Heart left ventricle (tissue), 16 donors: ENCODE measurements at regions not wholly inside any gene's neighbourhood (a gene's known extent, or its start where the extent isn't known, plus 50 kb on each side); places are given as distances from the start of the nearest gene placed in this dataset.

Source experiments
- ATAC-seq, 4 donors: fragments of 200-7000 bp; cut with Tn5 transposase; one replicate each; pipeline ENCODE4 v1.9.1; 2020 to 2022; ENCODE audit warnings: moderate library complexity in 4 of 4, mild to moderate bottlenecking in 3 of 4, moderate number of reproducible peaks in 1 of 4
- DNase-seq, 5 donors: peaks; one replicate each; pipeline ENCODE4 v3.0.0-alpha.2; 2020
- H3K27ac ChIP-seq, 12 donors: fragments of 200-600 bp; sonication (generic) in 4 of 12; one replicate each; pipeline versions ENCODE4 v1.5.0 to v1.8.0; 2016 to 2022; ENCODE audit warnings: mild to moderate bottlenecking in 2 of 12
- H3K27me3 ChIP-seq, 9 donors: fragments of 200-600 bp; sonication (generic) in 2 of 9; one replicate each; pipeline versions ENCODE4 v1.5.1 to v1.8.0; 2016 to 2022; ENCODE audit warnings: mild to moderate bottlenecking in 3 of 9
- H3K36me3 ChIP-seq, 9 donors: fragments of 200-600 bp; sonication (generic) in 2 of 9; one replicate each; pipeline versions ENCODE4 v1.5.0 to v1.8.0; 2018 to 2022; ENCODE audit warnings: mild to moderate bottlenecking in 2 of 9
- H3K4me1 ChIP-seq, 12 donors: fragments of 200-600 bp; sonication (generic) in 4 of 12; one replicate each; pipeline versions ENCODE4 v1.5.0 to v1.8.0; 2016 to 2022; ENCODE audit warnings: mild to moderate bottlenecking in 3 of 12
- H3K4me3 ChIP-seq, 12 donors: fragments of 200-600 bp; sonication (generic) in 4 of 12; one replicate each; pipeline versions ENCODE4 v1.5.0 to v1.8.0; 2017 to 2022; ENCODE audit warnings: mild to moderate bottlenecking in 9 of 12, moderate library complexity in 4 of 12
- H3K9me3 ChIP-seq, 12 donors: fragments of 200-600 bp; sonication (generic) in 4 of 12; one replicate each; pipeline versions ENCODE4 v1.5.0 to v1.8.0; 2016 to 2022; ENCODE audit warnings: mild to moderate bottlenecking in 1 of 12
- POLR2A ChIP-seq, 2 donors: fragments of 450-650 bp; IDR thresholded peaks; one replicate each; pipeline ENCODE4 v1.6.1; 2017; ENCODE audit warnings: antibody characterized with exemption in 2 of 2, mild to moderate bottlenecking in 2 of 2, moderate library complexity in 2 of 2
- WGBS, 4 donors: extraction: QIAGEN DNeasy Blood & Tissue Kit in 2 of 4; methylation state at CpG; one replicate each; pipeline versions ENCODE4 v1.1.5 to v1.1.7; 2013 to 2018; 5-methylcytosine and 5-hydroxymethylcytosine counted together
- intact Hi-C, 10 donors: fragments of 100-400 bp; cut with DNase I; formaldehyde crosslinking; loops; one replicate each; pipeline versions ENCODE4 v1.11.1 to v1.14.2; 2022
- TF ChIP-seq, protein P1 (sequence below), 12 donors: fragments of 200-600 bp; sonication (generic) in 4 of 12; IDR thresholded peaks; one replicate each; pipeline versions ENCODE4 v1.5.0 to v1.8.0; 2018 to 2022; ENCODE audit warnings: antibody characterized with exemption in 12 of 12, mild to moderate bottlenecking in 5 of 12
- donor health status: ischemic (EF 13 %, LVEDD 7.1; RV severe dilation, severe dysfunction).
- donor health status: healthy with polysubstance abuse.
- donor health status: DM: no; HTN: yes; CAD: no.
- donor health status: DM: no; HTN: no; CAD: no.
- donor health status: ischemic (EF 25% LVEDD 6.9; RV normal size, moderate dysfunction).
- donor health status: ischemic (EF 25% LVEDD 5.7; RV mildly dilated, moderate dysfunction).
- donor health status: healthy.
- donor health status: DM: yes; HTN: yes; CAD: no.
- donor health status: ischemic (EF 35%, LVEDD 5.7; RV mildly dilated, moderate dysfunction).
- donor health status: nonischemic (EF 11% LVEDD 7.7; RV severe dilation, severe dysfunction).
- donor health status: DM: yes; HTN: yes; CAD: no.
- donor health status: PGD.
- donor health status: ischemic (EF 29% LVEDD 5.4; RV normal size, mild dysfunction).
- donor health status: nonischemic (EF 23%, LVEDD 6.1; RV moderate dilation, normal function).

DNA sequence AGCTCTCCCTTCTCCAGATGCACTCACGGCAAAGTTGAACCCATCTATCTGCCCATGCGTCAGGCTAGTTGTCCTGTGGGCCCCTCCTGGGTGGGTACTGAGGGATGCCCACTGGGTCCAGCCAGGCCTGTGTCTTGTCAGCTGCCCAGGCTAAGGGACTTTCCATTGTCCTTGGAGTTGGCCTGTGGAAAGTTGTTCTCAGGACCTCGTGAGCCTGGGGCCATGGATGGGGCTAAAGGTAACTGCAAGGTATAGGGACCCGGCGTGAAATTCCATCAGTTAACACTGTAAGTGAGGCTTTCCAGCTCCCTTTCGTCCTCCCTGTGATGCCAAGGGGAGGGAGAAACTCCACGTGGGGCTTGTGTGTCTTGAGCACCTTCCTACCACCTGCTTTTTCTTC, 126.5 kb downstream of the CEBPB start:
- no peak for ATAC-seq
- H3K9me3 ChIP-seq, result peaks cover 0 to 4% (median 0%) of the 10 kb centered on the region in 12 donors
- H3K27me3 ChIP-seq, result no peaks in the 10 kb centered on the region
- TF ChIP-seq, protein P1, sequence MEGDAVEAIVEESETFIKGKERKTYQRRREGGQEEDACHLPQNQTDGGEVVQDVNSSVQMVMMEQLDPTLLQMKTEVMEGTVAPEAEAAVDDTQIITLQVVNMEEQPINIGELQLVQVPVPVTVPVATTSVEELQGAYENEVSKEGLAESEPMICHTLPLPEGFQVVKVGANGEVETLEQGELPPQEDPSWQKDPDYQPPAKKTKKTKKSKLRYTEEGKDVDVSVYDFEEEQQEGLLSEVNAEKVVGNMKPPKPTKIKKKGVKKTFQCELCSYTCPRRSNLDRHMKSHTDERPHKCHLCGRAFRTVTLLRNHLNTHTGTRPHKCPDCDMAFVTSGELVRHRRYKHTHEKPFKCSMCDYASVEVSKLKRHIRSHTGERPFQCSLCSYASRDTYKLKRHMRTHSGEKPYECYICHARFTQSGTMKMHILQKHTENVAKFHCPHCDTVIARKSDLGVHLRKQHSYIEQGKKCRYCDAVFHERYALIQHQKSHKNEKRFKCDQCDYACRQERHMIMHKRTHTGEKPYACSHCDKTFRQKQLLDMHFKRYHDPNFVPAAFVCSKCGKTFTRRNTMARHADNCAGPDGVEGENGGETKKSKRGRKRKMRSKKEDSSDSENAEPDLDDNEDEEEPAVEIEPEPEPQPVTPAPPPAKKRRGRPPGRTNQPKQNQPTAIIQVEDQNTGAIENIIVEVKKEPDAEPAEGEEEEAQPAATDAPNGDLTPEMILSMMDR (IDR thresholded peaks at IDR 0.05), result no peak
- TF ChIP-seq POLR2A (IDR thresholded peaks at IDR 0.05), result no peak
- 80 to 88% (median 81%) methylated on average over 5 to 7 of the region's 7 CpGs for WGBS, 4 donors
- peaks cover 0 to 47% (median 24%) of the 10 kb centered on the region in 12 donors for H3K4me1 ChIP-seq
- H3K36me3 ChIP-seq, result no peaks in the 10 kb centered on the region
- intact Hi-C loops, result loop anchor here in 1 of 10 donors (10.0 kb wide), 1 partner anchor 58 kb away; no protein-coding TSS in a partner anchor
- DNase-seq, result no peak
- H3K27ac ChIP-seq, result no peak overlapping the region
- no peak overlapping the region for H3K4me3 ChIP-seq

DNA sequence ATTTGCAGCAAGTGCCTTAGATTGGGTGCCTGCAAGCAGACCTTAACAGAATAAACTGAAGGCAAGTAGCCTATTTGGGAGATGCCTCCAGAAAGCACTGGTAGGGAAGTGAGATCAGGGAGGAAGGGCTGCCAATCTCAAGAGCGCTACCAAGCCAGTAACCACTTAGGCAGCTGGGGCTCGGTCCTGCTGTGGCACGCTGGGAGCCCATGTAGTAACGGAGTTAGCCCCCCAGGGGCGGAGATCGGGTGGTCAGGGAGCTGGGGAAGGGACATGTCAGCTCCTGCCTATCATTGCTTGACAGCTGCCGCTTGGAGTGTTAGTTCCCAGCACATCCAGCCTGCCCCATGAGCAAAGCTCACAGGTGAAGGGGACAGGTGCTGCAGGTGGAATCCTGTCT, 127.0 kb downstream of the CEBPB start:
- Histone ChIP-seq H3K36me3 (no peaks in the 10 kb centered on the region), H3K4me3 (no peak overlapping the region), H3K27ac (no peak overlapping the region), H3K9me3 (peaks cover 0 to 4% (median 0%) of the 10 kb centered on the region in 12 donors), H3K27me3 (no peaks in the 10 kb centered on the region), H3K4me1 (peaks cover 0 to 45% (median 21%) of the 10 kb centered on the region in 12 donors)
- DNase-seq (no peak), ATAC-seq (no peak)
- no peak for TF ChIP-seq POLR2A (IDR thresholded peaks at IDR 0.05)
- TF ChIP-seq, protein P1 (IDR thresholded peaks at IDR 0.05), result no peak
- WGBS, 4 donors, result 49 to 63% (median 60%) methylated on average over 7 of the region's 7 CpGs
- intact Hi-C loops, result loop anchor here in 1 of 10 donors (10.0 kb wide), 1 partner anchor 57 kb away; no protein-coding TSS in a partner anchor

DNA sequence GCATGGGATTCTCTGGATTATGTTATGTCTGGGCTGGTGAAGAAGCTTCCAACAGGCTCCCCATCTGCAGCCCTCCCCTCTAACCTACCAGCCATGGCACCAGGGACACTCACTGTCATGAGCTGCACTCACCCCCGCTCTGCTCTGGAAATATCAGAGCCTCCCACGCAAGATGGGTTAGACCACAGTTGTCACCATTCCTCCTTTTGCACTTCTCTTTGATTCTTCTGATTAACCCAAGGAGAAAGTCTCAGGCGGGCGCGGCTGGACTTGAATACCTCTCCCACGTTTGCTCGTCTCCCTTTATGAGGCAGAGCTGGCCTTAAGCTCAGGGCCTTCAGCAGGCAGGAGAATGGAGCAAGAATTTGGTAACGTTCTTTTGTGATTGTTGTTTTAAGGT, 128.1 kb downstream of the CEBPB start:
- intact Hi-C loops, result loop anchor here in 1 of 10 donors (10.0 kb wide), 1 partner anchor 56 kb away; no protein-coding TSS in a partner anchor
- DNase-seq (no peak), ATAC-seq (no peak)
- TF ChIP-seq, protein P1 (IDR thresholded peaks at IDR 0.05), result no peak
- no peak for TF ChIP-seq POLR2A (IDR thresholded peaks at IDR 0.05)
- 84 to 88% (median 87%) methylated on average over 8 of the region's 8 CpGs for WGBS, 4 donors
- Histone ChIP-seq H3K36me3 (no peaks in the 10 kb centered on the region), H3K9me3 (peaks cover 0 to 4% (median 0%) of the 10 kb centered on the region in 12 donors), H3K4me3 (no peak overlapping the region), H3K4me1 (peaks cover 0 to 35% (median 14%) of the 10 kb centered on the region in 12 donors), H3K27me3 (no peaks in the 10 kb centered on the region), H3K27ac (peak overlapping the region in 1 of 12 donors; percentile 9)

DNA sequence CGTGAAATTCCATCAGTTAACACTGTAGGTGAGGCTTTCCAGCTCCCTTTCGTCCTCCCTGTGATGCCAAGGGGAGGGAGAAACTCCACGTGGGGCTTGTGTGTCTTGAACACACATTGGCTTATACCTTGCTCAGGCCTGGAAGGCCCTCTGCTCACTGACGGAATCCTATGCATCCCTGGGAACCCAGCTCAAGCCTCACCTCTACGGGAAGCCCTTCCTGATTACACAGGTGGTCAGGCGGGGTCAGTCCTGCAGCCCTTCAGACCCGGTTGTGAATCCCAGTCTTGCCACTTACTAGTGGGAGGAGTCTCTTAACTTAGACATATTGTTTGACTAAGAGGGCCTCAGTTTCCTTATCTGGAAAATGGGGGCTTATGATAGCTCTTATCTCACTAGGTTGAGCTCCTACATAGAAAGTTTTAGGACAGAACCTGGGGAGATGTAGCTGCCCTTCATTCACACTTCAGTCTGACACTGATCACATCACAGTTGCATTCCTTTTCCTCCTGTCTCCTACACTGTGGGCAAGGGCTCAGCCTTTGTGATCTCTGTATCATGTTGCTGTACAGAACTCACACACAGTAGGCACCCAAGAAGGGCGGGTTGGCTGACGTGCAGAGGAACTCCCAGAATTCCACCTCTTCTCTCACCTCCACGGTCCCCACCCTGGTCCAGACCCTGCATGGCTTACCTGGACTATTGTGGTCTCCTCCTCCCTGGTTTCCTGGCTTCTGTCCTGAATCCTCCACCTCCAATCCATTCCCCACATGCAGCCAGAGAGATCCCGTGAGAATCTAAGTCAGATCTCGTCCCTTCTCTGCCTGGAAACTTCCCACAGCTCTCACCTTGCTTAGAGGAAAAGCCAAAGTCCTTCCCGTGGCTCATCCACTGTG, 129.6 kb downstream of the CEBPB start:
- WGBS, 4 donors, result 82 to 89% (median 85%) methylated on average over 10 to 13 of the region's 13 CpGs
- intact Hi-C loops, result no loop called here
- H3K27ac ChIP-seq, result peak overlapping the region in 4 of 12 donors; percentile 7 to 81 (median 52)
- no peaks in the 10 kb centered on the region for H3K36me3 ChIP-seq
- DNase-seq (no peak), ATAC-seq (no peak)
- H3K4me3 ChIP-seq, result no peak overlapping the region
- H3K27me3 ChIP-seq, result no peaks in the 10 kb centered on the region
- no peaks in the 10 kb centered on the region for H3K9me3 ChIP-seq
- TF ChIP-seq POLR2A (IDR thresholded peaks at IDR 0.05), result no peak
- TF ChIP-seq, protein P1 (IDR thresholded peaks at IDR 0.05), result no peak
- peaks cover 0 to 39% (median 14%) of the 10 kb centered on the region in 12 donors for H3K4me1 ChIP-seq
